SK-N-SH treated with all-trans-retinoic acid at 6 μM for 48 hours (cell line): ENCODE measurements at regions not wholly inside any gene's neighbourhood (a gene's known extent, or its start where the extent isn't known, plus 50 kb on each side); places are given as distances from the start of the nearest gene placed in this dataset.

ENCODE experiments used
- ATAC-seq: fragments of 200-7000 bp; cut with Tn5 transposase; 3 replicates; pipeline ENCODE4 v1.9.1; 2020; ENCODE audit warnings: mild to moderate bottlenecking, moderate library complexity
- ARNTL ChIP-seq: fragments of 450-650 bp; formaldehyde crosslinking; IDR thresholded peaks from 2 replicates; pipeline ENCODE4 v1.5.0; 2020; ENCODE audit warnings: low read depth, mild to moderate bottlenecking, moderate library complexity, borderline replicate concordance
- BACH2 ChIP-seq: fragments of 250-450 bp; sonication (Bioruptor Pico); IDR thresholded peaks from 2 replicates; pipeline ENCODE4 v1.9.0; 2021; ENCODE audit warnings: mild to moderate bottlenecking, borderline replicate concordance
- CSDC2 ChIP-seq: fragments of 250-450 bp; sonication (Bioruptor Pico); IDR thresholded peaks from 2 replicates; pipeline ENCODE4 v1.5.0; 2020; ENCODE audit warnings: mild to moderate bottlenecking, moderate library complexity
- CSRNP3 ChIP-seq: fragments of 250-450 bp; sonication (Bioruptor Pico); IDR thresholded peaks from 2 replicates; pipeline ENCODE4 v1.5.1; 2021; ENCODE audit warnings: mild to moderate bottlenecking, moderate library complexity
- ESRRG ChIP-seq: fragments of 250-450 bp; sonication (Bioruptor Pico); IDR thresholded peaks from 2 replicates; pipeline ENCODE4 v1.6.1; 2021; ENCODE audit warnings: mild to moderate bottlenecking
- GLIS3 ChIP-seq: fragments of 250-450 bp; sonication (Bioruptor Pico); IDR thresholded peaks from 2 replicates; pipeline ENCODE4 v1.5.0; 2020; ENCODE audit warnings: mild to moderate bottlenecking, moderate library complexity
- ISL1 ChIP-seq: fragments of 250-450 bp; sonication (Bioruptor Pico); IDR thresholded peaks from 2 replicates; pipeline ENCODE4 v2.1.2; 2022; ENCODE audit warnings: mild to moderate bottlenecking, moderate library complexity
- OSR1 ChIP-seq: fragments of 250-450 bp; sonication (Bioruptor Pico); IDR thresholded peaks from 2 replicates; pipeline ENCODE4 v1.8.0; 2022; ENCODE audit warnings: moderate library complexity, mild to moderate bottlenecking, inconsistent platforms
- PATZ1 ChIP-seq: fragments of 250-450 bp; sonication (Bioruptor Pico); IDR thresholded peaks from 2 replicates; pipeline ENCODE4 v1.8.0; 2020; ENCODE audit warnings: mild to moderate bottlenecking, moderate library complexity, borderline replicate concordance
- POU6F1 ChIP-seq: fragments of 250-450 bp; sonication (Bioruptor Pico); IDR thresholded peaks from 2 replicates; pipeline ENCODE4 v1.8.0; 2021; ENCODE audit warnings: low read depth, mild to moderate bottlenecking, moderate library complexity, borderline replicate concordance
- PPARA ChIP-seq: fragments of 250-450 bp; sonication (Bioruptor Pico); IDR thresholded peaks from 2 replicates; pipeline ENCODE4 v1.5.0; 2020; ENCODE audit warnings: mild to moderate bottlenecking, borderline replicate concordance
- RARB ChIP-seq: fragments of 250-450 bp; sonication (Bioruptor Pico); IDR thresholded peaks from 2 replicates; pipeline ENCODE4 v1.8.0; 2021; ENCODE audit warnings: mild to moderate bottlenecking, moderate library complexity
- TCF4 ChIP-seq: fragments of 250-450 bp; sonication (Bioruptor Pico); IDR thresholded peaks from 2 replicates; pipeline ENCODE4 v1.8.0; 2021; ENCODE audit warnings: mild to moderate bottlenecking, moderate library complexity, borderline replicate concordance
- TOX ChIP-seq: fragments of 250-450 bp; sonication (Bioruptor Pico); IDR thresholded peaks from 2 replicates; pipeline ENCODE4 v1.8.0; 2021; ENCODE audit warnings: mild to moderate bottlenecking, moderate library complexity, borderline replicate concordance
- TSHZ2 ChIP-seq: fragments of 250-450 bp; sonication (Bioruptor Pico); IDR thresholded peaks from 2 replicates; pipeline ENCODE4 v1.5.0; 2020; ENCODE audit warnings: mild to moderate bottlenecking, moderate library complexity
- ZC3H10 ChIP-seq: fragments of 250-450 bp; sonication (Bioruptor Pico); IDR thresholded peaks from 2 replicates; pipeline ENCODE4 v1.5.1; 2021; ENCODE audit warnings: mild to moderate bottlenecking, moderate library complexity
- ZFP3 ChIP-seq: fragments of 250-450 bp; sonication (Bioruptor Pico); IDR thresholded peaks from 2 replicates; pipeline ENCODE4 v1.5.0; 2020; ENCODE audit warnings: mild to moderate bottlenecking, moderate library complexity
- ZFP30 ChIP-seq: fragments of 450-650 bp; formaldehyde crosslinking; IDR thresholded peaks from 2 replicates; pipeline ENCODE4 v1.5.0; 2022; ENCODE audit warnings: mild to moderate bottlenecking, moderate library complexity
- ZNF8 ChIP-seq: fragments of 450-650 bp; formaldehyde crosslinking; IDR thresholded peaks from 2 replicates; pipeline ENCODE4 v1.5.0; 2020; ENCODE audit warnings: mild to moderate bottlenecking, moderate library complexity

GRCh38 chr16:49026566-49027181, 255.0 kb downstream of the CBLN1 start:
- ATAC-seq, result no peak
- TF ChIP-seq PATZ1, result no peak
- no peak for TF ChIP-seq BACH2 (CRISPR knock-in tag)
- no peak for TF ChIP-seq PPARA (CRISPR knock-in tag)
- TF ChIP-seq ISL1 (CRISPR knock-in tag), result no peak
- TF ChIP-seq POU6F1 (CRISPR knock-in tag), result no peak
- no peak for TF ChIP-seq TSHZ2 (CRISPR knock-in tag)
- no peak for TF ChIP-seq TCF4 (CRISPR knock-in tag)
- no peak for TF ChIP-seq RARB (CRISPR knock-in tag)
- no peak for TF ChIP-seq OSR1 (CRISPR knock-in tag)
- TF ChIP-seq ZNF8 (CRISPR knock-in tag), result no peak
- no peak for TF ChIP-seq ARNTL (CRISPR knock-in tag)
- no peak for TF ChIP-seq CSRNP3 (CRISPR knock-in tag)
- no peak for TF ChIP-seq GLIS3 (CRISPR knock-in tag)
- no peak for TF ChIP-seq ZC3H10 (CRISPR knock-in tag)
- no peak for TF ChIP-seq TOX (CRISPR knock-in tag)
- TF ChIP-seq CSDC2 (CRISPR knock-in tag), result no peak

GRCh38 chr16:49024896-49025295, 256.7 kb downstream of the CBLN1 start:
- ATAC-seq, result no peak
- no peak for TF ChIP-seq ZFP30
- no peak for TF ChIP-seq OSR1 (CRISPR knock-in tag)
- TF ChIP-seq ISL1 (CRISPR knock-in tag), result no peak
- TF ChIP-seq CSDC2 (CRISPR knock-in tag), result no peak
- no peak for TF ChIP-seq ESRRG (CRISPR knock-in tag)
- no peak for TF ChIP-seq TCF4 (CRISPR knock-in tag)

- TF ChIP-seq RARB (CRISPR knock-in tag) (no peak), ISL1 (CRISPR knock-in tag) (no peak), PATZ1 (no peak), ARNTL (CRISPR knock-in tag) (no peak), POU6F1 (CRISPR knock-in tag) (no peak), GLIS3 (CRISPR knock-in tag) (no peak), CSDC2 (CRISPR knock-in tag) (no peak), CSRNP3 (CRISPR knock-in tag) (no peak), ZFP3 (no peak), TSHZ2 (CRISPR knock-in tag) (no peak), BACH2 (CRISPR knock-in tag) (no peak)
- TF ChIP-seq, all 23 proteins: peak for 0
- ATAC-seq, result no peak
These were observed 257.6 kb downstream of the CBLN1 start for GRCh38 chr16:49024016-49024415.
